Activated CD4-positive, CD25-positive, alpha-beta regulatory T cell (primary cell): ENCODE measurements at regions not wholly inside any gene's neighbourhood (a gene's known extent, or its start where the extent isn't known, plus 50 kb on each side); places are given as distances from the start of the nearest gene placed in this dataset.
"Not testable (repeated sequence)": the region's sequence is repeated elsewhere in the genome, so short reads cannot be mapped to it uniquely, and the experiment has no call there.

ENCODE experiments used
- DNase-seq, 4 experiments: peaks; one replicate each; lab custom pipeline; 2025; lab: John Stamatoyannopoulos, UW

GRCh38 chr5:77909237-77909636, 133.1 kb upstream of the TBCA start:
- DNase-seq = no peak

- DNase-seq = no peak
These were observed 132.6 kb upstream of the TBCA start for GRCh38 chr5:77908787-77909186.

GRCh38 chr5:77907786-77908185, 131.6 kb upstream of the TBCA start:
- DNase-seq = no peak

GRCh38 chr5:77906806-77907205, 130.7 kb upstream of the TBCA start:
- no peak for DNase-seq

GRCh38 chr5:77904362-77904761, 128.2 kb upstream of the TBCA start:
- DNase-seq = no peak

- DNase-seq = no peak
These were observed 124.6 kb upstream of the TBCA start for GRCh38 chr5:77900691-77901090.

GRCh38 chr5:77898385-77898784, 122.2 kb upstream of the TBCA start:
- no peak for DNase-seq

- DNase-seq = no peak
These were observed 120.2 kb upstream of the TBCA start for GRCh38 chr5:77896338-77896737.

GRCh38 chr5:77894103-77894502, 118.0 kb upstream of the TBCA start:
- not testable (repeated sequence) for DNase-seq

- DNase-seq = no peak
These were observed 117.2 kb upstream of the TBCA start for GRCh38 chr5:77893225-77893860.

GRCh38 chr5:77892061-77893010, 116.2 kb upstream of the TBCA start:
- no peak for DNase-seq

GRCh38 chr5:77885519-77885918, 109.4 kb upstream of the TBCA start:
- DNase-seq = no peak

- DNase-seq = no peak
These were observed 106.6 kb upstream of the TBCA start for GRCh38 chr5:77882670-77883257.

- no peak for DNase-seq
These were observed 105.4 kb upstream of the TBCA start for GRCh38 chr5:77881528-77881927.

- no peak for DNase-seq
These were observed 101.6 kb upstream of the TBCA start for GRCh38 chr5:77877516-77878355.

- no peak for DNase-seq
These were observed 100.8 kb upstream of the TBCA start for GRCh38 chr5:77876862-77877502.

GRCh38 chr5:77876316-77876715, 100.2 kb upstream of the TBCA start:
- no peak for DNase-seq

GRCh38 chr5:77874691-77875090, 98.6 kb upstream of the TBCA start:
- no peak for DNase-seq

- DNase-seq = no peak
These were observed 97.1 kb upstream of the TBCA start for GRCh38 chr5:77873239-77873638.

- DNase-seq = no peak
These were observed 95.8 kb upstream of the TBCA start for GRCh38 chr5:77871946-77872345.

GRCh38 chr5:77871016-77871415, 94.9 kb upstream of the TBCA start:
- DNase-seq = no peak
